Panc1 (cell line): ENCODE measurements at regions not wholly inside any gene's neighbourhood (a gene's known extent, or its start where the extent isn't known, plus 50 kb on each side); places are given as distances from the start of the nearest gene placed in this dataset.

Experiments
- POLR2AphosphoS5 ChIP-seq: IDR thresholded peaks from 2 replicates; pipeline ENCODE4 v1.6.1; 2012; ENCODE audit warnings: mild to moderate bottlenecking, low read depth, low read length, moderate library complexity
- TCF7L2 ChIP-seq: IDR thresholded peaks from 2 replicates; pipeline ENCODE4 v1.6.1; 2011; ENCODE audit warnings: mild to moderate bottlenecking, low read depth, low read length, inconsistent platforms
- TF ChIP-seq, protein P1 (sequence below): fragments of 450-650 bp; IDR thresholded peaks from 2 replicates; pipeline ENCODE4 v1.5.1; 2017; ENCODE audit warnings: mild to moderate bottlenecking
- TF ChIP-seq, protein P2 (sequence below), 2 experiments: IDR thresholded peaks; 2 replicates each; pipeline ENCODE4 v1.6.1; 2011 to 2012; ENCODE audit warnings: low read depth in 2 of 2, control low read depth in 1 of 2, low read length in 1 of 2, mild to moderate bottlenecking in 1 of 2, moderate library complexity in 1 of 2; ENCODE audit not compliant: insufficient read depth in 1 of 2

DNA sequence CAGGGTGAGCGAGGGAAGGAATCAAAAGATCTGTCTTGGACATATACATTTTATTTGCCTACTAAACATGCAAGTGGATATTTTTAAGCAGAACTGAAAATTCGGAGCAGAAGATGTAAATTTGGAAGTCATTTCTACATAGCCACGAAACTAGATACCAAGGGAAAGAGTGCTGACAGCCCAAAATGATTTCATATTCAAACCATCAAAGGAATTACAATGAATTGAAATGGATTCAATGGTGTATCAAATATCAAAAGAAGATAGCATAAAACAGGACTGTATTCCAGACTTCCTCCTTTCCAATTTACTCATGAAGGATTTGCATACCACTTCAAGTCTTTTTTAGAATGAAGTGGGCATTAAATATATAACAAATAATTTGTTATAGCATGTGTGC, 313.5 kb upstream of the KITLG start:
- no peak for TF ChIP-seq TCF7L2
- TF ChIP-seq, protein P1, sequence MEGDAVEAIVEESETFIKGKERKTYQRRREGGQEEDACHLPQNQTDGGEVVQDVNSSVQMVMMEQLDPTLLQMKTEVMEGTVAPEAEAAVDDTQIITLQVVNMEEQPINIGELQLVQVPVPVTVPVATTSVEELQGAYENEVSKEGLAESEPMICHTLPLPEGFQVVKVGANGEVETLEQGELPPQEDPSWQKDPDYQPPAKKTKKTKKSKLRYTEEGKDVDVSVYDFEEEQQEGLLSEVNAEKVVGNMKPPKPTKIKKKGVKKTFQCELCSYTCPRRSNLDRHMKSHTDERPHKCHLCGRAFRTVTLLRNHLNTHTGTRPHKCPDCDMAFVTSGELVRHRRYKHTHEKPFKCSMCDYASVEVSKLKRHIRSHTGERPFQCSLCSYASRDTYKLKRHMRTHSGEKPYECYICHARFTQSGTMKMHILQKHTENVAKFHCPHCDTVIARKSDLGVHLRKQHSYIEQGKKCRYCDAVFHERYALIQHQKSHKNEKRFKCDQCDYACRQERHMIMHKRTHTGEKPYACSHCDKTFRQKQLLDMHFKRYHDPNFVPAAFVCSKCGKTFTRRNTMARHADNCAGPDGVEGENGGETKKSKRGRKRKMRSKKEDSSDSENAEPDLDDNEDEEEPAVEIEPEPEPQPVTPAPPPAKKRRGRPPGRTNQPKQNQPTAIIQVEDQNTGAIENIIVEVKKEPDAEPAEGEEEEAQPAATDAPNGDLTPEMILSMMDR, result no peak
- no peak for TF ChIP-seq POLR2AphosphoS5
- TF ChIP-seq, protein P2, sequence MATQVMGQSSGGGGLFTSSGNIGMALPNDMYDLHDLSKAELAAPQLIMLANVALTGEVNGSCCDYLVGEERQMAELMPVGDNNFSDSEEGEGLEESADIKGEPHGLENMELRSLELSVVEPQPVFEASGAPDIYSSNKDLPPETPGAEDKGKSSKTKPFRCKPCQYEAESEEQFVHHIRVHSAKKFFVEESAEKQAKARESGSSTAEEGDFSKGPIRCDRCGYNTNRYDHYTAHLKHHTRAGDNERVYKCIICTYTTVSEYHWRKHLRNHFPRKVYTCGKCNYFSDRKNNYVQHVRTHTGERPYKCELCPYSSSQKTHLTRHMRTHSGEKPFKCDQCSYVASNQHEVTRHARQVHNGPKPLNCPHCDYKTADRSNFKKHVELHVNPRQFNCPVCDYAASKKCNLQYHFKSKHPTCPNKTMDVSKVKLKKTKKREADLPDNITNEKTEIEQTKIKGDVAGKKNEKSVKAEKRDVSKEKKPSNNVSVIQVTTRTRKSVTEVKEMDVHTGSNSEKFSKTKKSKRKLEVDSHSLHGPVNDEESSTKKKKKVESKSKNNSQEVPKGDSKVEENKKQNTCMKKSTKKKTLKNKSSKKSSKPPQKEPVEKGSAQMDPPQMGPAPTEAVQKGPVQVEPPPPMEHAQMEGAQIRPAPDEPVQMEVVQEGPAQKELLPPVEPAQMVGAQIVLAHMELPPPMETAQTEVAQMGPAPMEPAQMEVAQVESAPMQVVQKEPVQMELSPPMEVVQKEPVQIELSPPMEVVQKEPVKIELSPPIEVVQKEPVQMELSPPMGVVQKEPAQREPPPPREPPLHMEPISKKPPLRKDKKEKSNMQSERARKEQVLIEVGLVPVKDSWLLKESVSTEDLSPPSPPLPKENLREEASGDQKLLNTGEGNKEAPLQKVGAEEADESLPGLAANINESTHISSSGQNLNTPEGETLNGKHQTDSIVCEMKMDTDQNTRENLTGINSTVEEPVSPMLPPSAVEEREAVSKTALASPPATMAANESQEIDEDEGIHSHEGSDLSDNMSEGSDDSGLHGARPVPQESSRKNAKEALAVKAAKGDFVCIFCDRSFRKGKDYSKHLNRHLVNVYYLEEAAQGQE (IDR thresholded peaks at IDR 0.05; ENCODE audit: insufficient read depth in 1 of 2, low read depth in 2 of 2, low read length in 1 of 2), result no peak
